Liver (tissue), 8 donors: ENCODE measurements at regions not wholly inside any gene's neighbourhood (a gene's known extent, or its start where the extent isn't known, plus 50 kb on each side); places are given as distances from the start of the nearest gene placed in this dataset.
"Not testable (repeated sequence)": the region's sequence is repeated elsewhere in the genome, so short reads cannot be mapped to it uniquely, and the experiment has no call there.

Source experiments
- DNase-seq: peaks from one replicate; pipeline ENCODE4 v3.0.0-alpha.2; 2017; ENCODE audit warnings: low spot score
- H3K27ac ChIP-seq, 2 donors: one replicate each; pipeline ENCODE4 v1.7.0; 2013; ENCODE audit warnings: inconsistent platforms in 2 of 2, low read length in 2 of 2, control low read depth in 1 of 2, low read depth in 1 of 2, mild to moderate bottlenecking in 1 of 2
- H3K27me3 ChIP-seq, 4 donors: one replicate each; pipeline versions ENCODE4 v1.6.1 to v1.7.0; 2013; ENCODE audit warnings: low read length in 3 of 4, inconsistent platforms in 1 of 4, mild to moderate bottlenecking in 1 of 4, moderate library complexity in 1 of 4; ENCODE audit not compliant: control insufficient read depth in 4 of 4, insufficient read depth in 4 of 4
- H3K36me3 ChIP-seq, 4 donors: one replicate each; pipeline versions ENCODE4 v1.6.1 to v1.7.0; 2013; ENCODE audit warnings: low read length in 3 of 4, mild to moderate bottlenecking in 3 of 4, low read depth in 1 of 4, moderate library complexity in 1 of 4; ENCODE audit not compliant: control insufficient read depth in 4 of 4, insufficient read depth in 3 of 4
- H3K4me1 ChIP-seq, 4 donors: one replicate each; pipeline versions ENCODE4 v1.6.1 to v1.7.0; 2013; ENCODE audit warnings: low read length in 3 of 4, mild to moderate bottlenecking in 3 of 4, moderate library complexity in 1 of 4; ENCODE audit not compliant: control insufficient read depth in 4 of 4, insufficient read depth in 4 of 4
- H3K4me3 ChIP-seq, 3 donors: one replicate each; pipeline versions ENCODE4 v1.6.1 to v1.7.0; 2013; ENCODE audit warnings: low read length in 3 of 3, control low read depth in 1 of 3, low read depth in 1 of 3, mild to moderate bottlenecking in 1 of 3
- H3K9ac ChIP-seq, 2 donors: one replicate each; pipeline ENCODE4 v1.7.0; 2013; ENCODE audit warnings: low read length in 2 of 2, mild to moderate bottlenecking in 2 of 2, moderate library complexity in 2 of 2, control low read depth in 1 of 2, low read depth in 1 of 2
- H3K9me3 ChIP-seq, 4 donors: one replicate each; pipeline versions ENCODE4 v1.6.1 to v1.7.0; 2013; ENCODE audit warnings: low read length in 3 of 4; ENCODE audit not compliant: control insufficient read depth in 4 of 4
- ATF3 ChIP-seq: IDR thresholded peaks from 2 replicates; pipeline ENCODE4 v1.6.1; 2016; ENCODE audit warnings: antibody characterized with exemption
- CTCF ChIP-seq: fragments of 150-350 bp; IDR thresholded peaks from 2 replicates; pipeline ENCODE4 v1.5.1; 2017; ENCODE audit warnings: improper control_type of control experiment, low read depth, low read length; ENCODE audit not compliant: missing input control
- EGR1 ChIP-seq, 2 donors: IDR thresholded peaks; 2 replicates each; pipeline ENCODE4 v1.6.1; 2016 to 2018; ENCODE audit warnings: antibody characterized with exemption in 2 of 2, low read depth in 2 of 2
- FOXA1 ChIP-seq: IDR thresholded peaks from 2 replicates; pipeline ENCODE4 v1.6.1; 2016; ENCODE audit warnings: antibody characterized with exemption
- GABPA ChIP-seq, 2 donors: IDR thresholded peaks in 1 of 2; conservative IDR thresholded peaks in 1 of 2; 2 replicates each; pipeline ENCODE4 v1.6.1; 2016; ENCODE audit warnings: antibody characterized with exemption in 2 of 2, mild to moderate bottlenecking in 1 of 2, moderate library complexity in 1 of 2
- HNF4G ChIP-seq: IDR thresholded peaks from 2 replicates; pipeline ENCODE4 v1.6.1; 2016; ENCODE audit warnings: antibody characterized with exemption
- JUND ChIP-seq, 2 donors: IDR thresholded peaks; 2 replicates each; pipeline ENCODE4 v1.6.1; 2016; ENCODE audit warnings: antibody characterized with exemption in 2 of 2
- MAX ChIP-seq: IDR thresholded peaks from 2 replicates; pipeline ENCODE4 v1.6.1; 2016; ENCODE audit warnings: antibody characterized with exemption
- NR2F2 ChIP-seq: IDR thresholded peaks from 2 replicates; pipeline ENCODE4 v1.6.1; 2016; ENCODE audit warnings: antibody characterized with exemption
- RAD21 ChIP-seq, 2 donors: IDR thresholded peaks; 2 replicates each; pipeline ENCODE4 v1.6.1; 2016; ENCODE audit warnings: antibody characterized with exemption in 2 of 2, mild to moderate bottlenecking in 2 of 2
- REST ChIP-seq: IDR thresholded peaks from 2 replicates; pipeline ENCODE4 v1.6.1; 2016; ENCODE audit warnings: antibody characterized with exemption, mild to moderate bottlenecking
- RXRA ChIP-seq, 2 donors: IDR thresholded peaks; 2 replicates each; pipeline ENCODE4 v1.6.1; 2017 to 2018; ENCODE audit warnings: antibody characterized with exemption in 2 of 2, mild to moderate bottlenecking in 1 of 2
- SP1 ChIP-seq: IDR thresholded peaks from 2 replicates; pipeline ENCODE4 v1.6.1; 2018; ENCODE audit warnings: antibody characterized with exemption, mild to moderate bottlenecking
- TAF1 ChIP-seq: conservative IDR thresholded peaks from 2 replicates; pipeline ENCODE4 v1.6.1; 2016; ENCODE audit warnings: antibody characterized with exemption, mild to moderate bottlenecking
- YY1 ChIP-seq: IDR thresholded peaks from 2 replicates; pipeline ENCODE4 v1.6.1; 2016; ENCODE audit warnings: antibody characterized with exemption, mild to moderate bottlenecking
- WGBS: extraction: QIAGEN DNeasy Blood & Tissue Kit; methylation state at CpG from one replicate; pipeline ENCODE4 v1.1.7; 2013; 5-methylcytosine and 5-hydroxymethylcytosine counted together
- donor health status: healthy.
- donor health status: healthy.
- donor health status: healthy.
- donor health status: healthy.
- donor health status: healthy.

- H3K4me1 ChIP-seq: no peaks in the 10 kb centered on the region
- no peaks in the 10 kb centered on the region for H3K27me3 ChIP-seq
- H3K27ac ChIP-seq: no peak overlapping the region
- DNase-seq: no peak
- no peak for TF ChIP-seq SP1
- TF ChIP-seq EGR1 (IDR thresholded peaks at IDR 0.05; ENCODE audit: low read depth in 2 of 2): no peak
- no peak for TF ChIP-seq TAF1
- H3K4me3 ChIP-seq: no peak overlapping the region
- 94% methylated on average over 1 of the region's 1 CpG for WGBS
- H3K9me3 ChIP-seq: peaks cover 0 to 5% (median under 1%) of the 10 kb centered on the region in 4 donors
- no peak overlapping the region for H3K9ac ChIP-seq
- H3K36me3 ChIP-seq: no peaks in the 10 kb centered on the region
These were observed 417.2 kb downstream of the TMEM232 start for GRCh38 chr5:110309222-110309621.

GRCh38 chr5:110316566-110316965 is 409.9 kb downstream of the TMEM232 start:
- H3K9me3 ChIP-seq, H3K36me3 ChIP-seq, H3K27ac ChIP-seq, H3K9ac ChIP-seq, H3K4me1 ChIP-seq, DNase-seq, H3K4me3 ChIP-seq, H3K27me3 ChIP-seq: not testable (repeated sequence)
- WGBS: 55% methylated on average over 3 of the region's 3 CpGs

- Histone ChIP-seq H3K9me3 (no peaks in the 10 kb centered on the region), H3K36me3 (no peaks in the 10 kb centered on the region), H3K27me3 (no peaks in the 10 kb centered on the region), H3K4me1 (no peaks in the 10 kb centered on the region), H3K9ac (no peak overlapping the region), H3K27ac (no peak overlapping the region), H3K4me3 (no peak overlapping the region)
- WGBS: 84% methylated on average over 1 of the region's 1 CpG
- DNase-seq: no peak
- TF ChIP-seq RAD21 (IDR thresholded peaks at IDR 0.05) (no peak), HNF4G (no peak), MAX (no peak), ATF3 (no peak), GABPA (IDR thresholded peaks at IDR 0.05 in 1 of 2, conservative IDR thresholded peaks at IDR 0.05 in 1 of 2) (no peak), REST (no peak), RXRA (IDR thresholded peaks at IDR 0.05) (no peak), YY1 (no peak), FOXA1 (no peak), JUND (IDR thresholded peaks at IDR 0.05) (no peak), NR2F2 (no peak), CTCF (no peak)
These were observed 405.4 kb downstream of the TMEM232 start for GRCh38 chr5:110321117-110321516.
